GM08714 (cell line): ENCODE measurements at regions not wholly inside any gene's neighbourhood (a gene's known extent, or its start where the extent isn't known, plus 50 kb on each side); places are given as distances from the start of the nearest gene placed in this dataset.

Experiments used
- H3K4me3 ChIP-seq: fragments of 200-500 bp; sonication (Bioruptor generic); 2 replicates; pipeline ENCODE4 v1.5.1; 2014; ENCODE audit warnings: mild to moderate bottlenecking, low read length, inconsistent platforms
- ZNF274 ChIP-seq: IDR thresholded peaks from 2 replicates; pipeline ENCODE4 v1.6.1; 2012; ENCODE audit warnings: mild to moderate bottlenecking, low read depth, low read length

GRCh38 chr12:93140325-93140724, 211.2 kb upstream of the EEA1 start:
- no peak overlapping the region for H3K4me3 ChIP-seq
- no peak for TF ChIP-seq ZNF274

DNA sequence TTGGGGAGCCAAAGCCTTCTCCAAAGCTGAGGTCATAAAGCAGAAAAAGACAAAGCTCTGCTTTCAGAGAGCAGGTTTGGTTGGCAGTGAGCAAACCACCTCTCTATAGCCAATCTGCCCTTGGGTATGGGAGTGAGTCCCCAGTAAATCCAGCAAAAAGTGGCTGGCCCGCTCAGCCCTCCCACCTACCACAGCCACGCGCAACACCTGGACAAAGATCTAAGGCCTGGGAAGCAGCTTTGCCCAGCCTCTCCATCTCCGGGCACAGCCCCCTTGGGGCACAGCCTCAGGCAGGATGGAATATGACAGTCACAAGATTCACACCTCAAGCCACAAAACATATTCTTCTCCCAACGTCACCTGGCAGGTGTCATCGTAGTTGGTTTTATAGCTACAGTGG, 211.7 kb upstream of the EEA1 start:
- no peak for TF ChIP-seq ZNF274
- H3K4me3 ChIP-seq, result no peak overlapping the region

DNA sequence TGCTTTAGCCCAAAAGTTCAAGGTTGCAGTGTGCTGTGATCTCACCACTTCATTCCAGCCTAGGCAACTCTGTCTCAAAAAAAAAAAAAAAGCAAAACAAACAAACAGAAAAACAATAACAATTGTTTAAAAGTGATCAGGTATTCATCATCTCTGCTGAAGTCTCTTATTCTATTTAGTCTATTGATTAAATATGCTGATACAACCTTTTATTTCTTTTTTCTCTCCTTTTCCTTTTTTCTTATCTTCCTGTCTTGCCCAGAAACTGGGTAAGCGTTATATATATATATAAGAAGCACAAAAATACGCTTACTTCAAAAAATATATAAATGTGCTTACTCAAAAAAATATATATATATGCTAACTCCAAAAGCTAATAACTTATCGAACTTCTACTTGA, 213.8 kb upstream of the EEA1 start:
- H3K4me3 ChIP-seq, result no peak overlapping the region
- TF ChIP-seq ZNF274, result no peak

DNA sequence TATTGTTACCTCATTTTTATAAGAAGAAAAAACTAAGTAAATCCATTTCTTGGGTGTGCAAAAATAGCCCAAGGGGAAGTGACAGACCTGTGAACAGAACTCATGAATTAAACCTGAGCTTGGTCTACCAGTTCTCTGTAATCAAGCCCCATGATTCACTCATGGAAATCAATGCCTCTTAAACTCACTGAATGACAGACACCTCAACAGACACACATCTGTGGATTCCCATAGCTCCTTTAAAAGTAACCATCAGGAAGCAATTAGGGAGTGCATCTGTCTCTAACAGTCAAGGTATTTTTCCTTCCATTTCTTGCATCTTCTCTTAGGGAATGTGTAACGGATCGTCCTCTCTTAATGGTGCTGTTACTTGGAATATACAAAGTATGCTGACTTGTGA, 215.0 kb upstream of the EEA1 start:
- no peak for TF ChIP-seq ZNF274
- no peak overlapping the region for H3K4me3 ChIP-seq

DNA sequence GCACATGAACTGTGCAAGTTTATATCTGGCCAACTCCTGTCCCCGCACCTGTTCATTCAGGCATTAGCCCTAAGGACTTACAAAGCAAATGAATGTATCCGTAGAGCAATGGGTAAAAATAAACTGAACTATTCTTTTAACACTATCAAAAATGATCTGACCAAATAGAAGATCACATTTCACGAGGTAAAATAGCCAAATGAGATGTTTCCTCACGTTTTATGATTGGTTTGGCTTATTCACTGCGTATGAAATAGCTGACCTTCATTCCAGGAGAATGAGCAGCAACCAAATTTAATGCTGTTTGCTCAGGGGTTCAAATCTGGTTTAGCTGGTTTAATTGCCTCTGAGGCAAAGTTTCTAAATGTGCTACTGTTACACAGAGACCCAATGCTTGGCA, 216.0 kb upstream of the EEA1 start:
- TF ChIP-seq ZNF274, result no peak
- no peak overlapping the region for H3K4me3 ChIP-seq

- no peak for TF ChIP-seq ZNF274
- H3K4me3 ChIP-seq, result no peak overlapping the region
Observed at GRCh38 chr12:93146263-93146939, 217.3 kb upstream of the EEA1 start.

DNA sequence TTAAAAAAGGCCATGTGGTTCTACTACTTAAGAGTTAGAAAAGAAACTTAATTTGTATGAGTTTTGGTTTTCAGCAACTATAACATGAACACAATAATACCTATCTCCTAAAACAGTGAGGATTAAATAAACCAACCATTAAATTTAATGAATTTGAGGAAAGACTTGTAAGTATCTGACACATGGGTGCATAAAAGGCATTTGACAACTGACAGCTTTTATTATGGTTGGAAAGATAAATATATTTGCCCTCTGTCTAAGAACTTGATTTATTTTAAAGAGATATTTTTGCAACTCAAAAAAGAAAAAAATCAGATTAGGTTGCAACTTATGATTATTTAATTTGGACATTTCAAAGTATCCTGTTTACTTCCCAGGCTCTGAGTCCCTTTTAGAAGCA, 217.9 kb upstream of the EEA1 start:
- no peak for TF ChIP-seq ZNF274

DNA sequence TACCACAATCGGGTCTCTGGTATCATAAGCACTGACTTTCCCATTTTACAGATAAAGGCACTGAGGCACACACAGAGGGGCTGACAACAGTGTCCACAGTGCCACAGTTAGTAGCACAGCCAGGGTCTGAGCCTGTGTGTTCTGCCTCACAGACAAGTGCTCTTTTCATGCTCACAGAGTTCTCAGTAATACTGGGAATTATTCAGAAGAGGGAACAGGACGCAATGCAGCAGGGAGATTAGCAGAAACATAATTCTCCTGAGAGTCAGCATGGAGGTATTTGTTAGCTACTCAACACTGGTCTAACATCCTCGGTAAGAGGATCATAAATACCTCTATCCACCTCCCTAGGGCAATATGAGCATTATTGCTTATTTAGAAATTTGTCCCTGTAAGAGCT, 219.3 kb upstream of the EEA1 start:
- H3K4me3 ChIP-seq, result no peak overlapping the region
- TF ChIP-seq ZNF274, result no peak

More for the DNA sequence above, 217.9 kb upstream of the EEA1 start:
- no peak overlapping the region for H3K4me3 ChIP-seq

DNA sequence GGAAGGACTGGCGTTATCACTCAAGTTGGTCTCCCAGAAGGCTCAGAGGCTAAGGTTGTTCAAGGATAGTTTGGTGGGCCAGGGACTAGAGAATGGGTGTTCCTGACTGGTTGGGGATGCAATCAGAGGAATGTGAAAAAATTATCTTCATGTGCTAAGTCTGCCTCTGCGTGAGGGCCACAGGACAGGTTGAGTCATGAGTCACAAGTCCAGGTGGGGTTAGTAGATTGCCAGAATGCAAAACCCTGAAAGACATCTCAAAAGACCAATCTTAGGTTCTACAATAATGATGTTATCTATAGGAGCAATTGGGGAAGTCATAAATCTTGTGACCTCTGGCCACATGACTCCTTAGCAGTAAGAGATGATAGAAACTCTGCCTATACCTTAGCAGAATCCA, 220.1 kb upstream of the EEA1 start:
- H3K4me3 ChIP-seq, result no peak overlapping the region
- TF ChIP-seq ZNF274, result no peak

DNA sequence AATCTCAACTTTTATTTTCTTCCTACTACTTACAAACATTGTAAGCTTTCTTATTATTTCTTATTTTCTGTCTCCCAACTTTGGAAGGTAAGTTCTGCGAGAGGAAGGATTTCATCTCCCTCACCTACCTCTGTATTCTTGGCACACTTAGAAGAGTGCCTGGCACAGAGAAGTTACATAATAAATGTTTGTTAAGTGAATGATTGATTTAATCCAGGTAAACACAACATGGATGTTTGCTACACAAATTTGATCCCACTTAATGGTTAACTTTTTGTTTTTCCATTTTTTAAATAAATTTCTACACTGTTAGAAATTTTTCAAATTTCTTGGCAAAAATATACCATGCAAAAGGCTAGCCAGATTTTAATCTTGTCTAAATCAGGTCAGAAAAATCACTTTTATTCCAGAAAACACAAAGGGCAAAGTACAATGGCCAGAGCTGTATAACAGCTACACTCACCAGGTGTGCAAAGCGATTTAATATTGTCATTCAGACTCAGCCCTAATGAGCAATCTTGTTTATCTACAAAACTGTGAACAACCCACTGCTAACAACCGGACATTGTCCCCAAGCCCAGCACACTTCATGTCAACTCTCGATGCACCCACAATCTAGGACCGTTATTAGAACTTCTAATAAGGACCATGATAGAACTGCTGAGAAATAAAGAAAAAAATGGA, 222.1 kb upstream of the EEA1 start:
- no peak overlapping the region for H3K4me3 ChIP-seq
- TF ChIP-seq ZNF274, result no peak

- no peak for TF ChIP-seq ZNF274
- no peak overlapping the region for H3K4me3 ChIP-seq
Observed at GRCh38 chr12:93152617-93153016, 223.5 kb upstream of the EEA1 start.

GRCh38 chr12:93153321-93153720, 224.2 kb upstream of the EEA1 start:
- no peak for TF ChIP-seq ZNF274
- no peak overlapping the region for H3K4me3 ChIP-seq

GRCh38 chr12:93154096-93154728, 223.5 kb upstream of the NUDT4 start:
- no peak overlapping the region for H3K4me3 ChIP-seq
- no peak for TF ChIP-seq ZNF274

- no peak overlapping the region for H3K4me3 ChIP-seq
- no peak for TF ChIP-seq ZNF274
Observed at GRCh38 chr12:93154753-93155480, 222.8 kb upstream of the NUDT4 start.
